PC-9 (cell line): ENCODE measurements at regions not wholly inside any gene's neighbourhood (a gene's known extent, or its start where the extent isn't known, plus 50 kb on each side); places are given as distances from the start of the nearest gene placed in this dataset.

Source experiments
- BruUV-seq: library from RNA; stranded (reverse); fragments of 400-500 nt; replicated peaks from 2 replicates; lab custom pipeline; 2021; lab: Mats Ljungman, UMichigan
- CTCF ChIA-PET: fragments of 300-600 bp; sonication (Branson Sonifier 250); formaldehyde crosslinking; loops from one replicate; lab custom pipeline; 2022; ENCODE audit warnings: antibody characterized with exemption; lab: Charles Lee
- POLR2A ChIA-PET: fragments of 300-600 bp; sonication (Branson Sonifier 250); formaldehyde crosslinking; loops from one replicate; lab custom pipeline; 2022; ENCODE audit warnings: antibody characterized with exemption; ENCODE audit not compliant: unreplicated experiment; lab: Charles Lee
- DNase-seq, 2 experiments: peaks; one replicate each; pipeline versions ENCODE4 v3.0.0 to v3.0.0-alpha.2; 2015 to 2022; ENCODE audit warnings: mixed read lengths in 1 of 2
- H2AFZ ChIP-seq: fragments of 200-600 bp; sonication (generic); 2 replicates; pipeline ENCODE4 v1.8.1; 2017; ENCODE audit warnings: antibody characterized with exemption
- H3F3A ChIP-seq: fragments of 200-600 bp; sonication (generic); 2 replicates; pipeline ENCODE4 v1.8.1; 2017; ENCODE audit warnings: antibody characterized with exemption, mild to moderate bottlenecking, low read depth; ENCODE audit not compliant: insufficient read depth
- H3K27ac ChIP-seq: fragments of 200-600 bp; sonication (generic); 2 replicates; pipeline ENCODE4 v1.6.1; 2016; ENCODE audit warnings: mixed run types
- H3K27me3 ChIP-seq: fragments of 200-600 bp; sonication (generic); 2 replicates; pipeline ENCODE4 v1.6.1; 2016; ENCODE audit warnings: low read depth, mixed run types; ENCODE audit not compliant: insufficient read depth
- H3K36me3 ChIP-seq: fragments of 200-600 bp; sonication (generic); 2 replicates; pipeline ENCODE4 v1.6.1; 2016; ENCODE audit warnings: low read depth, mixed run types
- H3K4me1 ChIP-seq: fragments of 200-600 bp; sonication (generic); replicated peaks from 2 replicates; pipeline ENCODE4 v1.6.1; 2016; ENCODE audit warnings: mixed run types; ENCODE audit not compliant: insufficient read depth
- H3K4me2 ChIP-seq: fragments of 200-600 bp; sonication (generic); 2 replicates; pipeline ENCODE4 v1.6.1; 2017; ENCODE audit warnings: mixed run types
- H3K4me3 ChIP-seq: fragments of 200-600 bp; sonication (generic); 2 replicates; pipeline ENCODE4 v1.6.1; 2016; ENCODE audit warnings: mixed run types
- H3K79me2 ChIP-seq: fragments of 200-600 bp; sonication (generic); 2 replicates; pipeline ENCODE4 v1.6.1; 2017; ENCODE audit warnings: low read depth, mixed run types
- H3K9me2 ChIP-seq: fragments of 200-600 bp; sonication (generic); 2 replicates; pipeline ENCODE4 v1.8.1; 2017; ENCODE audit warnings: mild to moderate bottlenecking; ENCODE audit not compliant: insufficient read depth
- H3K9me3 ChIP-seq: fragments of 200-600 bp; sonication (generic); 2 replicates; pipeline ENCODE4 v1.8.1; 2016; ENCODE audit warnings: low read depth; ENCODE audit not compliant: insufficient read depth
- H4K20me1 ChIP-seq: fragments of 200-600 bp; sonication (generic); 2 replicates; pipeline ENCODE4 v1.8.1; 2017; ENCODE audit not compliant: insufficient read depth
- EZH2 ChIP-seq: fragments of 200-600 bp; sonication (generic); IDR thresholded peaks from 2 replicates; pipeline ENCODE4 v1.8.0; 2017; ENCODE audit warnings: antibody characterized with exemption, low read depth
- intact Hi-C: fragments of 100-400 bp; cut with micrococcal nuclease; formaldehyde crosslinking; loops from one replicate; pipeline ENCODE4 v1.10.0; 2022; ENCODE audit not compliant: unreplicated experiment
- TF ChIP-seq, protein P1 (sequence below): fragments of 200-600 bp; sonication (generic); conservative IDR thresholded peaks from 2 replicates; pipeline ENCODE4 v1.6.1; 2017; ENCODE audit warnings: mixed run types, antibody characterized with exemption, mild to moderate bottlenecking, moderate library complexity

GRCh38 chr7:81007051-81007450 lies 88.2 kb upstream of the SEMA3C start:
- Histone ChIP-seq H3K79me2 (no peaks in the 10 kb centered on the region), H3K9me2 (no peaks in the 10 kb centered on the region), H3F3A (no peaks in the 10 kb centered on the region), H4K20me1 (no peaks in the 10 kb centered on the region), H3K4me2 (no peak overlapping the region), H3K36me3 (no peaks in the 10 kb centered on the region), H3K4me1 (no peaks in the 10 kb centered on the region), H2AFZ (no peak overlapping the region; the same call in 1 of the 2 replicates), H3K4me3 (no peak overlapping the region), H3K27me3 (no peaks in the 10 kb centered on the region), H3K27ac (no peak overlapping the region), H3K9me3 (peaks cover 11% of the 10 kb centered on the region; the same call in 1 of the 2 replicates)
- DNase-seq = no peak
- CTCF ChIA-PET = no interaction called here
- no TSS peak for BruUV-seq
- intact Hi-C loops = no loop called here
- no peak for TF ChIP-seq EZH2
- TF ChIP-seq, protein P1, sequence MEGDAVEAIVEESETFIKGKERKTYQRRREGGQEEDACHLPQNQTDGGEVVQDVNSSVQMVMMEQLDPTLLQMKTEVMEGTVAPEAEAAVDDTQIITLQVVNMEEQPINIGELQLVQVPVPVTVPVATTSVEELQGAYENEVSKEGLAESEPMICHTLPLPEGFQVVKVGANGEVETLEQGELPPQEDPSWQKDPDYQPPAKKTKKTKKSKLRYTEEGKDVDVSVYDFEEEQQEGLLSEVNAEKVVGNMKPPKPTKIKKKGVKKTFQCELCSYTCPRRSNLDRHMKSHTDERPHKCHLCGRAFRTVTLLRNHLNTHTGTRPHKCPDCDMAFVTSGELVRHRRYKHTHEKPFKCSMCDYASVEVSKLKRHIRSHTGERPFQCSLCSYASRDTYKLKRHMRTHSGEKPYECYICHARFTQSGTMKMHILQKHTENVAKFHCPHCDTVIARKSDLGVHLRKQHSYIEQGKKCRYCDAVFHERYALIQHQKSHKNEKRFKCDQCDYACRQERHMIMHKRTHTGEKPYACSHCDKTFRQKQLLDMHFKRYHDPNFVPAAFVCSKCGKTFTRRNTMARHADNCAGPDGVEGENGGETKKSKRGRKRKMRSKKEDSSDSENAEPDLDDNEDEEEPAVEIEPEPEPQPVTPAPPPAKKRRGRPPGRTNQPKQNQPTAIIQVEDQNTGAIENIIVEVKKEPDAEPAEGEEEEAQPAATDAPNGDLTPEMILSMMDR = no peak
- POLR2A ChIA-PET = interaction anchor here (0.7 kb wide), 2 partner anchors 220 to 1987 kb away, joined by 3 to 9 read pairs; no protein-coding TSS in a partner anchor

DNA sequence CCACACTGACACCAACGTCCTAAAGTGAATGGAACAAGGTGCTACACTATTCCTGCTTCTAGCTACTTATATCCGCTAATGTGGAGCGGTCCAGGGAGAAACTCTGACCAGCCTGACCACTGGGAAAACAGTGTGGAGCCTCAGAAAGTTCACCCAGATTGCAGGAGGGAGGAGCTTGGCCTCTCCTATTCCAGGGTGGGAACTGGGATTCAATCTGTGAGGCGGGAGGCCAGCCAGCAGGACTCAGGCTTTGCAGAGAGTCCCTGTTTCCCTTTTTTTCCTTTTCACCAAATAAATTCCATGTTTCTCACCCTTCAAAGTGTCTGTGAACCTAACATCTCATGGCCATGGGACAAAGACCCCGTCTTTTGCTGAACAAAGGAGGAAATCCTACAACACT lies 86.4 kb upstream of the SEMA3C start:
- TF ChIP-seq EZH2 = no peak
- Histone ChIP-seq H3K27me3 (no peaks in the 10 kb centered on the region), H4K20me1 (no peaks in the 10 kb centered on the region), H3F3A (no peaks in the 10 kb centered on the region), H3K4me3 (no peak overlapping the region), H3K4me2 (no peak overlapping the region), H2AFZ (no peak overlapping the region), H3K9me2 (no peaks in the 10 kb centered on the region), H3K36me3 (no peaks in the 10 kb centered on the region), H3K4me1 (no peaks in the 10 kb centered on the region), H3K79me2 (no peaks in the 10 kb centered on the region), H3K27ac (no peak overlapping the region), H3K9me3 (no peaks in the 10 kb centered on the region)
- intact Hi-C loops = no loop called here
- ChIA-PET POLR2A (no interaction called here), CTCF (no interaction called here)
- BruUV-seq = no TSS peak
- DNase-seq = no peak

- no peak for DNase-seq
- H3K4me1 ChIP-seq = no peaks in the 10 kb centered on the region
- no peaks in the 10 kb centered on the region for H3K79me2 ChIP-seq
- ChIA-PET CTCF (no interaction called here), POLR2A (interaction anchor here (0.7 kb wide), 1 partner anchor 373 kb away, joined by 3 read pairs; no protein-coding TSS in a partner anchor)
- no peaks in the 10 kb centered on the region for H3K27me3 ChIP-seq
- no peak overlapping the region for H3K4me3 ChIP-seq
- no peak overlapping the region for H3K4me2 ChIP-seq
- H3K27ac ChIP-seq = no peak overlapping the region
- no peaks in the 10 kb centered on the region for H3K36me3 ChIP-seq
- H2AFZ ChIP-seq = no peak overlapping the region
- H4K20me1 ChIP-seq = no peaks in the 10 kb centered on the region
- BruUV-seq = no TSS peak
- TF ChIP-seq, protein P1 = no peak
- TF ChIP-seq EZH2 = no peak
- intact Hi-C loops = no loop called here
- H3K9me3 ChIP-seq = no peaks in the 10 kb centered on the region
- H3K9me2 ChIP-seq = no peaks in the 10 kb centered on the region
- H3F3A ChIP-seq = no peaks in the 10 kb centered on the region
Measured at GRCh38 chr7:81004098-81004497, 85.2 kb upstream of the SEMA3C start.

DNA sequence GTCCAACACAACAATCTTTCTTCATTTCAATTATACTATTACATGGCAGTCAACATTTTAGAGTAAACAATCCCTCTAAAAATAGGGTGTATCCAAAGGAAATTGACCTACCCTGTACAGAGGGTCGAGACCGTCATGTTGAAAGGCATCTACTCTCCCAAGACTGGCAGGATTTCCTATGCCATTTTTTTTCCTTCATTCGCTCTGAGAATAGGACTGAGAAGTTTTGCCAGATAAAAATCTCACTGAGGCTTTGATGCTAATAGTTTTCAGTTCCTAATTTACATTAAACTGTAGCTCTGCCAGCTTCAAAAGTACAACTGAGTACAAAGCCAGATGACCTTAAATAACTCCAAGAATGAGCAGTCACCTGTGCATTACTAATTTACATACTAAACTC lies 84.5 kb upstream of the SEMA3C start:
- Histone ChIP-seq H3K36me3 (no peaks in the 10 kb centered on the region), H3K9me3 (no peaks in the 10 kb centered on the region), H3K27me3 (no peaks in the 10 kb centered on the region), H3K79me2 (no peaks in the 10 kb centered on the region), H2AFZ (no peak overlapping the region), H3K4me1 (no peaks in the 10 kb centered on the region), H3K4me2 (no peak overlapping the region), H3K27ac (no peak overlapping the region), H3K4me3 (no peak overlapping the region), H3F3A (no peaks in the 10 kb centered on the region), H4K20me1 (no peaks in the 10 kb centered on the region), H3K9me2 (no peaks in the 10 kb centered on the region)
- TF ChIP-seq EZH2 = no peak
- TF ChIP-seq, protein P1 = no peak
- DNase-seq = no peak
- intact Hi-C loops = no loop called here
- ChIA-PET POLR2A (no interaction called here), CTCF (no interaction called here)
- BruUV-seq = no TSS peak
